HUES64 (cell line): ENCODE measurements at regions not wholly inside any gene's neighbourhood (a gene's known extent, or its start where the extent isn't known, plus 50 kb on each side); places are given as distances from the start of the nearest gene placed in this dataset.

Source experiments
- H3K27ac ChIP-seq: 2 replicates; pipeline ENCODE4 v1.7.0; 2013; ENCODE audit warnings: low read depth, low read length, inconsistent platforms
- H3K27me3 ChIP-seq: 2 replicates; pipeline ENCODE4 v1.6.1; 2013; ENCODE audit warnings: mild to moderate bottlenecking, low read length; ENCODE audit not compliant: insufficient read depth
- H3K36me3 ChIP-seq: 2 replicates; pipeline ENCODE4 v1.6.1; 2013; ENCODE audit warnings: mild to moderate bottlenecking, low read length; ENCODE audit not compliant: insufficient read depth
- H3K4me1 ChIP-seq: 2 replicates; pipeline ENCODE4 v1.6.1; 2013; ENCODE audit warnings: mild to moderate bottlenecking, low read length, moderate library complexity; ENCODE audit not compliant: insufficient read depth
- H3K4me3 ChIP-seq: 2 replicates; pipeline ENCODE4 v1.5.1; 2013; ENCODE audit warnings: mild to moderate bottlenecking, low read length, moderate library complexity
- H3K9ac ChIP-seq: 2 replicates; pipeline ENCODE4 v1.6.1; 2013; ENCODE audit warnings: mild to moderate bottlenecking, low read depth, low read length
- H3K9me3 ChIP-seq: 2 replicates; pipeline ENCODE4 v1.6.1; 2013; ENCODE audit warnings: low read depth, low read length; ENCODE audit not compliant: insufficient read depth
- WGBS: fragments of 150-250, 120-280 bp; methylation state at CpG from one replicate; pipeline ENCODE4 v1.1.7; 2013; ENCODE audit warnings: missing lambda C conversion rate; 5-methylcytosine and 5-hydroxymethylcytosine counted together

GRCh38 chr11:8800520-8801110 lies 110.4 kb upstream of the AKIP1 start:
- Histone ChIP-seq H3K27ac (no peak overlapping the region), H3K4me1 (no peaks in the 10 kb centered on the region), H3K9me3 (no peaks in the 10 kb centered on the region), H3K4me3 (no peak overlapping the region), H3K9ac (no peak overlapping the region), H3K36me3 (no peaks in the 10 kb centered on the region), H3K27me3 (no peaks in the 10 kb centered on the region)
- WGBS: 83% methylated on average over 1 of the region's 1 CpG

GRCh38 chr11:8801121-8801520 lies 109.9 kb upstream of the AKIP1 start:
- Histone ChIP-seq H3K9ac (no peak overlapping the region), H3K36me3 (no peaks in the 10 kb centered on the region), H3K4me1 (no peaks in the 10 kb centered on the region), H3K27ac (no peak overlapping the region), H3K4me3 (no peak overlapping the region), H3K9me3 (no peaks in the 10 kb centered on the region), H3K27me3 (no peaks in the 10 kb centered on the region)
- WGBS: 91% methylated on average over 9 of the region's 9 CpGs

DNA sequence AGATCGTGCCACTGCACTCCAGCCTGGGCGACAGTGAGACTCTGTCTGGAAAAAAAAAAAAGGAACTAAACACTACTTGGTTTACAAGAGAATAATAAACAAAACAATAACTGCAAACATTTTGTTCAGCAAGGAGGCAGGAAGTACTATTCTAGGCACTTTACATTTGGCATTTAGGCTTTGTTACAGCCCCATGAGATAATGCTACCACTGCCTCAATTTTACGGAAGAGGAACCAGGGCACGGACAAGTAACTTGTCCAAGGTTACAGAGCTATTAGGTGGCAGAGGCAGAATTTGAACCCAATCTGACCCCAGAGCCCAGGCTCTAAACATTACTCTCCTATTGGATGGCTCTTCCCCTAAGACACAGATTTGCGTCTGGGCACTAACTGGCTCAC lies 108.7 kb upstream of the AKIP1 start:
- no peak overlapping the region for H3K9ac ChIP-seq
- H3K4me1 ChIP-seq: peaks cover 7% of the 10 kb centered on the region; the same call in 1 of the 2 replicates
- no peak overlapping the region for H3K27ac ChIP-seq
- H3K36me3 ChIP-seq: no peaks in the 10 kb centered on the region
- H3K27me3 ChIP-seq: no peaks in the 10 kb centered on the region
- H3K4me3 ChIP-seq: no peak overlapping the region
- H3K9me3 ChIP-seq: no peaks in the 10 kb centered on the region
- WGBS: 89% methylated on average over 5 of the region's 5 CpGs

DNA sequence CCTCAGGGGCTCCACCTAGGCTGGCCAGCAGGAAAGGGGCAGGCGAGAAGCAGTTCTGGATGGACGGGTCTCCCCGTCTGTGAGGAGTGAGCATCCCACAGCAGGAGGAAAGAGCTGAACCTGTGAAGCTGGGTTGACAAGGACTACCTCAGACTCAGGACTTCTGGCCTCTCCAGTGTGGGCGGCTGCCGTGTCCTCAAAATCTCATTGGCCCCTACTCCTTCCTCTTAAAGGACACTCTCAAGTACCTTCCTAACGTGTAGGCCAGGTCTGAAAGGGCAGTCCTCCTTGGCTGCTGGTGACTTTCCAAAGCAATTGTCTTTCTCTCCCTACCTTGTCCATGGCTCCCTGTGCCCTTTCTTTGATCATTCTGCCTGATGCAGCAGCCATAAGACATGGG lies 107.0 kb upstream of the AKIP1 start:
- H3K36me3 ChIP-seq: no peaks in the 10 kb centered on the region
- no peaks in the 10 kb centered on the region for H3K27me3 ChIP-seq
- no peak overlapping the region for H3K27ac ChIP-seq
- H3K4me1 ChIP-seq: peaks cover 13% of the 10 kb centered on the region; the same call in 1 of the 2 replicates
- no peak overlapping the region for H3K4me3 ChIP-seq
- no peak overlapping the region for H3K9ac ChIP-seq
- WGBS: 94% methylated on average over 6 of the region's 6 CpGs
- H3K9me3 ChIP-seq: no peaks in the 10 kb centered on the region

DNA sequence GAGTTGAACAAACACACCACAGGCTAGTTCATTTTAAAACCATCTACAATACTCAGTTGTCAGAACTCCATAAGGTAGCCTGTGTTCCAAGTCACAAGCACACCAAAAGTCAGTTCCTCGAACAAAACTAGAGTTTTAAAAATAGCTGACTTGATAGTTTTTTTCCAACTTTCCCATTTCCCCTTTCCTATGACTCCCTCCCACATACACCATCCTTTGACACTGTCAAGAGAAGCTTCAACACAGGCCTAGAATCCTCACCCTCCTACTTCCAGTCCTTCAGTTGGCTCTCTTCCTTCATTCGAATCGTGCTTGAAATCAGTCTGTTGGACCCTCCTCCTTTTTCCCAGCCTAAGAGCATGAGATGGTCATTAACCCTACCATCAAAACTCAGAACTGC lies 105.7 kb upstream of the AKIP1 start:
- no peak overlapping the region for H3K27ac ChIP-seq
- 91% methylated on average over 3 of the region's 3 CpGs for WGBS
- H3K9ac ChIP-seq: no peak overlapping the region

DNA sequence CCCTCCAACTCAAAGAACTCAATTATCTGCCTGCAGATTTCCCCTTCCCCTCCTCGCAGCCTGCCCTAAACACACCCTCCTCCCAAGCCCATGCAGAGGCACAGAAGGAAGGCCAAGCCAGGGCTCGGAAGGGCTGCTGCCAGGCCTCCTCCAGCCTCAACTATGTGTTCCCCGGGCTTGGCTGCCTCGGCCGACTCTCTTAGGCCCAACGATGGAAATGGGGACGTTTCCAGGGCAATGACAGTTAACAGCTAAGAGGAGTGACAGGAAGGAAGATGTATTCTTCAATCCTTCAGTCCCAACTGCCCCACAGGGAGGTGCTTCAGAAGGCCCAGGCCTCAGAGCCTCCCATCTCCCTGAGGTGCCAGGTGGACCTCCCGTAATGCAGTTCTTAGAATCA lies 104.0 kb upstream of the AKIP1 start:
- peaks cover 33% of the 10 kb centered on the region; the same call in 1 of the 2 replicates for H3K4me1 ChIP-seq
- H3K36me3 ChIP-seq: no peaks in the 10 kb centered on the region
- no peak overlapping the region for H3K27ac ChIP-seq
- WGBS: 92% methylated on average over 8 of the region's 8 CpGs
- H3K4me3 ChIP-seq: no peak overlapping the region
- H3K27me3 ChIP-seq: no peaks in the 10 kb centered on the region
- H3K9ac ChIP-seq: no peak overlapping the region
- H3K9me3 ChIP-seq: no peaks in the 10 kb centered on the region

More for the DNA sequence above, 105.7 kb upstream of the AKIP1 start:
- H3K4me1 ChIP-seq: peaks cover 25% of the 10 kb centered on the region; the same call in 1 of the 2 replicates
- no peaks in the 10 kb centered on the region for H3K9me3 ChIP-seq
- H3K27me3 ChIP-seq: no peaks in the 10 kb centered on the region
- H3K36me3 ChIP-seq: no peaks in the 10 kb centered on the region
- no peak overlapping the region for H3K4me3 ChIP-seq

GRCh38 chr11:8807544-8808225 lies 103.3 kb upstream of the AKIP1 start:
- 86% methylated on average over 10 of the region's 10 CpGs for WGBS
- H3K4me3 ChIP-seq: no peak overlapping the region
- no peaks in the 10 kb centered on the region for H3K27me3 ChIP-seq
- no peaks in the 10 kb centered on the region for H3K9me3 ChIP-seq
- H3K27ac ChIP-seq: no peak overlapping the region
- peaks cover 33% of the 10 kb centered on the region; the same call in 1 of the 2 replicates for H3K4me1 ChIP-seq
- H3K36me3 ChIP-seq: no peaks in the 10 kb centered on the region
- no peak overlapping the region for H3K9ac ChIP-seq

DNA sequence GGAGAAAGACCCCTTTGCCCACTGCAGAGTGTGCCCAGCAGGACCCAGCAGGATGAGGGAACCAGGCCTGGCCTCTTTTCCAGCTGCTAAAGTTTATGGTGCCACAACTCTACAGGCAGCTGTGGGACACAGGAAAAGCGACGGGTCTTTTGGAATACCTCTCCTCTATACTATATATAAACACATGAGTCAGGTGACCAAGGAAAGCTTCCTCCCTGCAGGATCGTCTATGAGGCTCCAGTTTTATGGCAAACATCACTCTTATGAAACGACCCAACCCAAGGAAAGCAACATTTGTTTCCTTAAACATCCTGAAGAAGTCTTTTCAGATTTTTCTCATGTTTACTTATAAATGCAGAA lies 102.8 kb upstream of the AKIP1 start:
- 88% methylated on average over 4 of the region's 4 CpGs for WGBS
- Histone ChIP-seq H3K27me3 (no peaks in the 10 kb centered on the region), H3K4me3 (no peak overlapping the region), H3K27ac (no peak overlapping the region), H3K4me1 (peaks cover 33% of the 10 kb centered on the region; the same call in 1 of the 2 replicates), H3K36me3 (no peaks in the 10 kb centered on the region), H3K9me3 (no peaks in the 10 kb centered on the region), H3K9ac (no peak overlapping the region)

GRCh38 chr11:8809241-8809938 lies 101.6 kb upstream of the AKIP1 start:
- Histone ChIP-seq H3K9me3 (no peaks in the 10 kb centered on the region), H3K27me3 (no peaks in the 10 kb centered on the region), H3K27ac (no peak overlapping the region), H3K4me1 (peaks cover 40% of the 10 kb centered on the region), H3K9ac (no peak overlapping the region), H3K36me3 (no peaks in the 10 kb centered on the region), H3K4me3 (peak overlapping the region; percentile 63)
- 80% methylated on average over 7 of the region's 7 CpGs for WGBS

GRCh38 chr11:8809939-8810539 lies 101.0 kb upstream of the AKIP1 start:
- Histone ChIP-seq H3K27ac (peak overlapping the region; percentile 70), H3K9me3 (no peaks in the 10 kb centered on the region), H3K27me3 (no peaks in the 10 kb centered on the region), H3K4me3 (peak overlapping the region; percentile 63), H3K4me1 (peaks cover 44% of the 10 kb centered on the region), H3K9ac (peak overlapping the region; percentile 76), H3K36me3 (no peaks in the 10 kb centered on the region)
- 30% methylated on average over 8 of the region's 8 CpGs for WGBS
